Stimulated activated CD4-positive, alpha-beta T cell treated with anti-CD3 and anti-CD28 coated beads, Interleukin-15, amount 100 ng/mL, for 24 hours (primary cell): ENCODE measurements at regions not wholly inside any gene's neighbourhood (a gene's known extent, or its start where the extent isn't known, plus 50 kb on each side); places are given as distances from the start of the nearest gene placed in this dataset.

ENCODE experiments used
- DNase-seq: peaks from one replicate; pipeline ENCODE4 v3.0.0-alpha.2; 2020

GRCh38 chr11:130760515-130761125, 155.7 kb downstream of the SNX19 start:
- DNase-seq: no peak

DNA sequence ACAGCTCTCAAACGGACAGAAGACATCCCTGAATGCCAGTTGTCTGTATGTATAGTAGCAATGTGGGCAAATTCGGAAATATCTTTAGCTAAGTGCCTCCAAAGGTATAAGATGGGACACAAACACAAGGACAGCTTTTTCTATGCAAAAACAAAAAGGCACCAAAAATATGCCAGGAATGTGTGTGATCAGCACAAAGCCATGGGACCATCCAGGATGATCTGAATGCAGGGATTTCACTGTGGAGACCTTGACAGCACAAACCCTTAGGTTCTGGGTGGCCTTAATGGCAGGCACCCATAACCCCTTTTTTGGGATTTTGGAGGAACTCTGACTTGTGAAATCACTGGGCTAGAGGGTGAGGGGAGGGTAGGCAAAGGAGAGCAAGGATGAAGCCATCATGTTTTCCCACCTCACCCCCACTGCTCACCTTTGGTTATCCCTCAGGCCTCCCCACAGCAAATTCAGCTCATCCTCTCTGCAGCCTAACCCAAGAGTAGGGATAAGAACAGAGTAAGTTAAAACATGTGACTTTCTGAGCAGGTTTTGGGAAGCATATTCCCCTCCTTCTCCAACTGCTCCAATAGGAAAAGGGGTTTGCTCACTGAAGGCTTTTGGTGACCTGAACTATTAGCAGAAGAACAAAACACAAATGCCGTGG, 154.6 kb downstream of the SNX19 start:
- no peak for DNase-seq

DNA sequence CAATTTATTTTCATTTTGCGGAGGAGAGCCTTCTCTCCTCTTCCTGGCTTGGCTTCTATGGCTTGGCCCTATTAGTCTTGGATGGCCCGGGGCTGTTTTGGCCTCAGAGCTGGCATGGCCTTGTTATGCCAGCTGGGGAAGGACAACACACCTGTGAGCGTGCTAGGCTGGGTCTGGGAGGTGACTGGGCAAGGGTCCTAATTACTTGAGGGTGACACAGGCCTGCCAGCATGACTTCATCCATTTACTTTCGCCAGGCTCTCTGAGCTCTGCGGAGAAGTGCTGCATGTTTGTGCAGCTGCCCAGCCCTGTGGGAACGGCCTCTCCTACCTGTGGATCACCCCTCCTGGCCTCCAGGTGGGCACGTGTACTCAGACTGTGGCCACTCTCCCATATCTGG, 153.6 kb downstream of the SNX19 start:
- no peak for DNase-seq

GRCh38 chr11:130763087-130763980, 152.9 kb downstream of the SNX19 start:
- DNase-seq: no peak

GRCh38 chr11:130765406-130765805, 150.9 kb downstream of the SNX19 start:
- no peak for DNase-seq

GRCh38 chr11:130765951-130766649, 150.2 kb downstream of the SNX19 start:
- no peak for DNase-seq

GRCh38 chr11:130766650-130767565, 149.4 kb downstream of the SNX19 start:
- DNase-seq: no peak

DNA sequence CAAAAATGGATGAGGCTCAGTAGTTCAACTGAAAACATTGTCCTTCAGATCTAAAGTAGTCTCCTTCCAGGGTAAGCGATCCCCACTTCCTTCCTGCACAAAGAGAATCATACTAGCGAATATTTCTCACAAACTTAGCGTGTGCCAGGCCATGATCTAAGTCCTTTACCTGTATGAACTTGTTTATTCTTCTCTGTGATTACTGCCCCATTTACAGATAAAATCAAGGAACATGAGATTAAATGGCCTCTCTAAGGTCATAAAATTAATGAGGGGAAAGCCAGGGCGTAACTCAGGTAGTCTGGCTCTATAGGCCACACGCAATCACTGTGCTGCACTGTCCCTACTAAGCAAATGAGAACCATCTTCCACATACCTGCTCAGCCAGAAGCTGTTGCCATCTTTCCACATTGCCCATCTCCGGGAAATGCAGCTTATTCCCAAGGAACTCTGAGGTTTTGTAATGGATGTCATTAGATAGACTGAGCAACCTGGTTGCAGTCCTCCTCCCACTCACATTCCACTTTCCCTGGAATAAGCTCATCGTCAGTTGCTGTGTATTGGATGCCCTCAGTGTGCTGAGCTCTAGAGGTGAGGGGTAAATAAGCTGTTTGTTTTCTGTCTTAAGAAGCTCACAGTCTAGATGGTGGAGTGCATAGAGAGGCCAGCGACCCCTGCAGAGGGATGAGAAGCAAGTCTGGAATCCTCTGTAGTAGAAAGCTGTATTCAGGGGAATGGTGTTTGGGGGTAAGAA, 146.3 kb downstream of the SNX19 start:
- no peak for DNase-seq

DNA sequence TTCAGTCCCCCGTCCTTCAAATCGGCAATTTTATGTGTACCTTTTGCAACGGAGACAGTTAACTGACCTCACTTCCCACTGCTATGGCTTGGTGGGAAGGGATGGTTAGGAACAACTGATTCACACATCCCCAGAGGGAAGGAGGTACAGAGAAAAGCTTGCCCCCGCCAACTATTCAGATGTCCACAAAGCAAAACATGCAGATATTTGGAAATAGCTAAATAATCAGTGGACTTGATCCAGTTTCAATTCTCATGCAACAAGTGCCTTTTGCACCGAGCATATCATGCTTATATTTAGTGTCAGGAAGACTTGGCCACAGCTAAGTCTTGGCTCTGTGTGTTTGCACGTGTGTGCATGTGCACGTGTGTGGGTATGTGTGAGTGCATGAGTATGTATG, 144.6 kb downstream of the SNX19 start:
- no peak for DNase-seq

DNA sequence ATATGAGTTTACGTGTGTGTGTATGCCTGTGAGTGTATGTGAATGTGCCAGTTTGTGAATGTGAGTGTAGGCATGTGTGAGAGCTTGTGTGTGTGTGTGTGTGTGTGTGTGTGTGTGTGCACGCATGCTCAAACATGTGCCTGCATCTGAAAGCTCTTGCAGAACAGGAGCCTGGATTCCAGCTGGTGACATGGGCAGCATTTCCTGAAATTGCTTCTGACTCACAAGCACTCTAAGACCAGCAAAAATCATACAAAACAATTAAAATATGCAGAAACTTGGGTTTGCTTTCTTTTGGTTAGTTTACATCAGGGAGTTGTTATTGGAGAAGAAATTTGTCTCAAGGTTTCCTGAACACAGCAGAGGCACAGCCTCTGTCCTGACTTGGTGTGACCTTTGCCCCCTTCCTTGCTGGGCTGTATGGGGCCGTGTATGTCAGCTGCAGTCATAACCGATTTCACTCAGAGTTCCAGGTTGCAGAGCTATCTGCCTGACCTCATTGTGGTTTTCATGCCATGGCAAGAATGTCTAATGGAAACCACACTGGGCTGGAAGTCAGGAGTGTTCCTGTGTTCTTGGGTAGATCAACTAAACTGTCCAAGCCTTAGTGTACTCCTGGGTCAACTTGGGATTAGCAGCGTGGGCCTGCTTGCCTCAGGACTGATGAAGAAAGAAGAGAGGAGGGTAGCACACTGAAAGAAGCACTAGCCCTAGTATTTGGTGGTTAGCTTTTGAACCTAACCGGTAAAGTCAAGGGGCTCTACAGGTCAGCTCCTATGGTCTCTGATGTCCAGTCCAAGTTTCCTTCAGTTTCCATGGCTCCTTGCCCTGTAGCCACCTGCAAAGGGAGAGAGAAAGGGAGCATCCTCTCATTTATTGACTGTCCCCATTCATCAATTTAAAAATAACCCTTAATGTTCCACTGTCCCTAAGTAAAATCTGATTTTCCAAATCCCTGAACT, 143.7 kb downstream of the SNX19 start:
- no peak for DNase-seq

- no peak for DNase-seq
Measured at GRCh38 chr11:130773244-130773820, 142.9 kb downstream of the SNX19 start.

- DNase-seq: no peak
Measured at GRCh38 chr11:130774703-130775102, 141.6 kb downstream of the SNX19 start.

GRCh38 chr11:130775306-130776060, 140.8 kb downstream of the SNX19 start:
- DNase-seq: no peak

- DNase-seq: no peak
Measured at GRCh38 chr11:130776061-130776419, 140.2 kb downstream of the SNX19 start.

GRCh38 chr11:130778026-130778425, 138.3 kb downstream of the SNX19 start:
- no peak for DNase-seq

GRCh38 chr11:130778705-130779104, 137.6 kb downstream of the SNX19 start:
- no peak for DNase-seq

GRCh38 chr11:130779267-130779666, 137.0 kb downstream of the SNX19 start:
- no peak for DNase-seq

GRCh38 chr11:130779943-130780342, 136.3 kb downstream of the SNX19 start:
- DNase-seq: no peak

GRCh38 chr11:130780437-130780836, 135.8 kb downstream of the SNX19 start:
- DNase-seq: no peak
